RWPE2 (cell line): ENCODE measurements at regions not wholly inside any gene's neighbourhood (a gene's known extent, or its start where the extent isn't known, plus 50 kb on each side); places are given as distances from the start of the nearest gene placed in this dataset.

Experiments used
- ATAC-seq: fragments of 200-7000 bp; cut with Tn5 transposase; 3 replicates; pipeline ENCODE4 v1.9.1; 2021; ENCODE audit warnings: low read depth
- DNase-seq: peaks from one replicate; pipeline ENCODE4 v3.0.0-alpha.2; 2020; ENCODE audit warnings: low spot score
- H3K27ac ChIP-seq: fragments of 450-650 bp; 2 replicates; pipeline ENCODE4 v1.5.1; 2017; ENCODE audit warnings: mild to moderate bottlenecking; ENCODE audit not compliant: poor library complexity, severe bottlenecking
- H3K27me3 ChIP-seq: fragments of 250-450 bp; sonication (Bioruptor Pico); 2 replicates; pipeline ENCODE4 v1.5.1; 2021; ENCODE audit warnings: mild to moderate bottlenecking, moderate library complexity; ENCODE audit not compliant: insufficient read depth, poor library complexity, severe bottlenecking
- H3K36me3 ChIP-seq: fragments of 250-450 bp; sonication (Bioruptor Pico); 2 replicates; pipeline ENCODE4 v1.5.1; 2020; ENCODE audit warnings: low read depth, mild to moderate bottlenecking, moderate library complexity
- H3K4me1 ChIP-seq: fragments of 250-450 bp; sonication (Bioruptor Pico); 2 replicates; pipeline ENCODE4 v1.5.1; 2021; ENCODE audit warnings: mild to moderate bottlenecking, moderate library complexity; ENCODE audit not compliant: insufficient read depth, poor library complexity, severe bottlenecking
- H3K4me3 ChIP-seq: fragments of 250-450 bp; sonication (Bioruptor Pico); 2 replicates; pipeline ENCODE4 v1.5.1; 2021; ENCODE audit warnings: mild to moderate bottlenecking, moderate library complexity; ENCODE audit not compliant: severe bottlenecking
- H3K9me3 ChIP-seq: fragments of 250-450 bp; sonication (Bioruptor Pico); 2 replicates; pipeline ENCODE4 v1.5.1; 2021; ENCODE audit warnings: mild to moderate bottlenecking, moderate library complexity; ENCODE audit not compliant: severe bottlenecking
- TF ChIP-seq, protein P1 (sequence below): fragments of 450-650 bp; IDR thresholded peaks from one replicate; pipeline ENCODE4 v1.5.1; 2017; ENCODE audit warnings: mild to moderate bottlenecking, moderate library complexity; ENCODE audit not compliant: poor library complexity, severe bottlenecking

DNA sequence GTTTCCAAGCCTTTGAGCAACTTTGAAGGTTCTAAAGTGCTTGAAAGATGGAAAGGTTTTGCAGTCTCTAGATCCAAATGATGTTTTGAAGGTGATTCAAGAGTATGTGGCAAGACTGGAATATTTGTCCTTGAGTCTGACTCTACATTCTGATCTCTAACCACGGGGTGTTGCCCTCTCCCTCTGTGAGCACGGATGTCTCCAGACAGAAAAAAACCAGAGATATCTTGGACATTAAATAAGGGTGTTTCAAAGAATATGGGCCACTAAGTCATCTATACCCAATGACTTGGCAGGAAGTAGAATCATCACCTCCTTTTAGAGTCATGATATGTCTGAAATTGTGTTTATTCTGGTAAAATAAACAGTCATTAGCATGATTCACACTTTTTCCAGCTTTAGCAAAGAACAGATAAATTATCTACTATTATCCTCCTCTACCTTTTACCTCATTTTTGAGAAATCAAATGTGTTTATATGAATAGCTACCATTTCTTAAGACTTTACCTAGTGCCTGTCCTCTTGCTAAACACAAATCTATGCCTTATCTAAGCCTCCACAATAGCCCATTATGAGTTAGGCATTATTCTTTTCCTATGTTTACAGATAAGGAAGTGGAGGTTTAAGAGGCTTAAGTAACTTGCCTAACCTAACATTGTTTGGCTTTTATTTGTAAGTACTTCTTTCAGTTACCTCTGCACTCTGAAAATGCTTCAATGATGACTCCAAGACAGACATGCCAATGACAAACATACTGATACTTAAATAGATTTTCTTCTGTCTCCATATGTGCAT lies 384.4 kb downstream of the BMP2 start:
- Histone ChIP-seq H3K4me1 (peaks cover 14% of the 10 kb centered on the region), H3K27ac (peak overlapping the region; percentile 49), H3K27me3 (no peaks in the 10 kb centered on the region), H3K36me3 (no peaks in the 10 kb centered on the region), H3K9me3 (no peaks in the 10 kb centered on the region), H3K4me3 (no peak overlapping the region)
- ATAC-seq (peak; percentile 80), DNase-seq (no peak)
- TF ChIP-seq, protein P1, sequence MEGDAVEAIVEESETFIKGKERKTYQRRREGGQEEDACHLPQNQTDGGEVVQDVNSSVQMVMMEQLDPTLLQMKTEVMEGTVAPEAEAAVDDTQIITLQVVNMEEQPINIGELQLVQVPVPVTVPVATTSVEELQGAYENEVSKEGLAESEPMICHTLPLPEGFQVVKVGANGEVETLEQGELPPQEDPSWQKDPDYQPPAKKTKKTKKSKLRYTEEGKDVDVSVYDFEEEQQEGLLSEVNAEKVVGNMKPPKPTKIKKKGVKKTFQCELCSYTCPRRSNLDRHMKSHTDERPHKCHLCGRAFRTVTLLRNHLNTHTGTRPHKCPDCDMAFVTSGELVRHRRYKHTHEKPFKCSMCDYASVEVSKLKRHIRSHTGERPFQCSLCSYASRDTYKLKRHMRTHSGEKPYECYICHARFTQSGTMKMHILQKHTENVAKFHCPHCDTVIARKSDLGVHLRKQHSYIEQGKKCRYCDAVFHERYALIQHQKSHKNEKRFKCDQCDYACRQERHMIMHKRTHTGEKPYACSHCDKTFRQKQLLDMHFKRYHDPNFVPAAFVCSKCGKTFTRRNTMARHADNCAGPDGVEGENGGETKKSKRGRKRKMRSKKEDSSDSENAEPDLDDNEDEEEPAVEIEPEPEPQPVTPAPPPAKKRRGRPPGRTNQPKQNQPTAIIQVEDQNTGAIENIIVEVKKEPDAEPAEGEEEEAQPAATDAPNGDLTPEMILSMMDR, result peak; percentile 15

- ATAC-seq, result no peak
- DNase-seq, result no peak
These were observed 387.8 kb downstream of the BMP2 start for GRCh38 chr20:7155282-7155681.

DNA sequence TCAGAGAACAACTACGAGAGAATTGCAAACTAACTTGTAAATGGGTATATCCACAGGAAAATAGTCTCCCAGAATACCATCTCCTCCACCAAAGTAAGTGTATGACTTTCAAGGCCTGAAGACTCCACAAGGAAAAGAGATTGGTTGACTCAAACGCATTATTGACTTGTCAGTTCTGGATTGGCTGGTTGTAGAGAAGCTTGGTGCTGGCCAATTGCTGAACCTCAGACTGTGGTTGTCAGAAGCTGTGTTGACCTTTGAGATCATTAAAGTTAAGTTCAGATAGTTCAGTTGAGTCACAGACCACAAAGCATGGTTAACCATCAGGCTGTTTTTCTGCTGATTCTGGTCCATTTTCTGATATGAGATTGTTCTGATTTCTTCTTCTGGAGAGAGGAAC lies 388.3 kb downstream of the BMP2 start:
- H3K9me3 ChIP-seq, result no peaks in the 10 kb centered on the region
- H3K4me1 ChIP-seq, result peaks cover 19% of the 10 kb centered on the region
- ATAC-seq (no peak), DNase-seq (no peak)
- no peaks in the 10 kb centered on the region for H3K36me3 ChIP-seq
- H3K4me3 ChIP-seq, result no peak overlapping the region
- no peak overlapping the region for H3K27ac ChIP-seq
- H3K27me3 ChIP-seq, result no peaks in the 10 kb centered on the region
- TF ChIP-seq, protein P1, result no peak

More at GRCh38 chr20:7155282-7155681, 387.8 kb downstream of the BMP2 start:
- Histone ChIP-seq H3K27ac (no peak overlapping the region), H3K9me3 (no peaks in the 10 kb centered on the region), H3K4me1 (peaks cover 19% of the 10 kb centered on the region), H3K4me3 (no peak overlapping the region), H3K27me3 (no peaks in the 10 kb centered on the region), H3K36me3 (no peaks in the 10 kb centered on the region)
- TF ChIP-seq, protein P1, result no peak

DNA sequence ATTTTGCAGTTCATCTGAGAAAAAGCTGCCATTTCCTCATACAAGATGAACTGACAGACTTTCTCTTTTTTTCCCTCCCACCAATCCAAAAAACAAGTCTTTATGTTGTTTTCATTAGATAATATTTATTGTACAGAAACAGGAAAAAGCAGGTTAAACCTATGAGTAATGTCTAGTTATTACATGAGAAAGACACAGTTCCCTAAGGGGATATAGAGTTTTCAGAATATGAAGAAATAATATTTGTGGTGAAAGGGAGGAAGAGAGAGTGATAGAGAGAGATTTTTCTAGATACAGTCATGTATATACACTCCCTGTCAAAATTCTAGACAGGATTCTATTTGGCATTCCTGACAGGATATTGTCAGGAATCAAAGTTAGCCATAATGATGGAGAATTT lies 392.4 kb downstream of the BMP2 start:
- TF ChIP-seq, protein P1, result no peak
- DNase-seq, result no peak
- no peaks in the 10 kb centered on the region for H3K9me3 ChIP-seq
- no peaks in the 10 kb centered on the region for H3K27me3 ChIP-seq
- ATAC-seq, result peak; percentile 82
- no peaks in the 10 kb centered on the region for H3K36me3 ChIP-seq
- H3K27ac ChIP-seq, result peak overlapping the region; percentile 11
- peaks cover 4% of the 10 kb centered on the region for H3K4me1 ChIP-seq
- H3K4me3 ChIP-seq, result no peak overlapping the region

- Histone ChIP-seq H3K4me1 (peaks cover 4% of the 10 kb centered on the region), H3K9me3 (no peaks in the 10 kb centered on the region), H3K4me3 (no peak overlapping the region), H3K27me3 (no peaks in the 10 kb centered on the region), H3K36me3 (no peaks in the 10 kb centered on the region), H3K27ac (no peak overlapping the region)
- ATAC-seq, result peak; percentile 61
- TF ChIP-seq, protein P1, result peak; percentile 81
- no peak for DNase-seq
These were observed 394.2 kb downstream of the BMP2 start for GRCh38 chr20:7161690-7162089.
